COLO668 (cell line): ENCODE measurements at regions not wholly inside any gene's neighbourhood (a gene's known extent, or its start where the extent isn't known, plus 50 kb on each side); places are given as distances from the start of the nearest gene placed in this dataset.
"Not testable (repeated sequence)": the region's sequence is repeated elsewhere in the genome, so short reads cannot be mapped to it uniquely, and the experiment has no call there.

ENCODE experiments used
- DNase-seq: peaks from one replicate; lab custom pipeline; 2025; ENCODE audit not compliant: unreplicated experiment; lab: John Stamatoyannopoulos, UW

DNA sequence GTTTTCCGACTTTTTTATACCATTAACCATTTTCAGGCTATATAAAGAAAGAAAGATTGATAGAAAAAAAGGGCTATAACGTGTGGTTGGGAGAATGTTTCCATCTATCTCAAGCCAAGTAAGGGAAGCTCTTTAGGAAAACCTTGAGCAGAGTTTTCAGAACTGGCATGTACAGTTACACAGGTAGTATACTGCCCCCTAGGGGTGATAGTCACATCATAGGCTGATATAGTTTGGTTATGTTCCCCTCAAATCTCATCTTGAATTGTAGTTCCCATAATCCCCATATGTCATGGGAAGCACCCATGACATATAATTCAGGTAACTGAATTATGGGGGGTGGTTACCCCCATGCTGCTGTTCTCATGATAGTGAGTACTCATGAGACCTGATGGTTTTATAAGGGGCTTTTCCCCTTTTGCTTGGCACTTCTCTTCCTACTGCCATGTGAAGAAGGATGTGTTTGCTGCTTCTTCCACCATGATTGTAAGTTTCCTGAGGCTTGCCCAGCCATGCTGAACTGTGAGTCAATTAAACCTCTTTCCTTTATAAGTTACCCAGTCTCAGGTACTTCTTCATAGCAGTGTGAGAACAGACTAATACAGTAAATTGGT is 186.8 kb downstream of the TMA16 start:
- peak; percentile 6 for DNase-seq

DNA sequence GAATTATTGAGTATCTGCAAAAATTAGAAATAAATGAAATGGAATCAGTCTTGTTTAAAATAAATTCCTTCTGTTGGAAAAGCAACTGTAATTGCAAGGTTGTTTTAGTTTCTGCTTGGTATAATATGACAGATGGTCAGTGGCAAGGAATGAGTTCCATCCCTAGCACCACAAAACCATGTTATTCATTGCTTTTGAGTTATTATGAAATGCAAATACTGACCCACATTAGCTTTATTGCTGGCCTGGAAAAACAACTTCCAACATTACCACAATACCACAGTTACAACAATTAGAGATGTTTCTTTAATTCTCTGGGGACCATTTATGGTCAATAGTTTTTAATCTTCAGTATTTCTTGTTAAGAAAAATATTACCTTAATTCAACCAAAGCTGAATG is 194.4 kb downstream of the TMA16 start:
- DNase-seq, result no peak

DNA sequence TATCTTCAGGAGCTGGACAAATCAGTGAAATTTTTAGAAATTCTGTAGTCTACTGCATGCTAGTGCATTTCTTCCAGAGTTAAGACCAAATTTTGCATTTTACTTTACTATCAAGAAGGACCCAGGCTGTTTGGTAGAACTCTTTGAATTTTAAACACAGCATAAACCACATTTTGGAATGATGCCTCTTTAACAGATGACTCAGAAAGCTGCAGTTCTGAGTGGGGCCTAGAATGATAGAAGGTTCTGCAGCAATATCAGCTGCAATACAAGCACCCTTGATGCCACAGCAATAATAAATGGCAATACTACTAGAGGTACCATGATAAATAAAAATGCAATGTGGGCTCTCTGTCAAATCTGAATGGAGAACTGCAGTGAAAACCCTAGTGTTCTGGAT is 198.7 kb downstream of the TMA16 start:
- no peak for DNase-seq

DNA sequence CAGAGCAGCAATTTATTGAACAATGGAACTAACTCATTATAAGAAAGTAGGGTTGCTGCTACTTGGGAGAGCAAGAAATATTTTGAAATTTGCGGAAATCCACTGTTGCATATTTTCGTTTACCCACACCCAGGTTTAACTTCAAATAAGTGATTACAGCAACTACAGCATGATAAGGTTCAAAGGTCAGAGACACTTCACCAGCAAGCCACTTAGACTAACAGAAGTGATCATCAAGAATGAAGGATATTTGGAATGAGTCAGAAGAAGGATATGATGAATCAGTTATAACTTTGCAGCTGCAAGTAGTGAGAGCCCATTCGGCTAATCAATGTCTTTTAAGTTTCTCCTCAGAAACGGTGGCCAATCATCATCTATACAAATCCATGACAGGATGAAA is 199.3 kb downstream of the TMA16 start:
- DNase-seq, result no peak

DNA sequence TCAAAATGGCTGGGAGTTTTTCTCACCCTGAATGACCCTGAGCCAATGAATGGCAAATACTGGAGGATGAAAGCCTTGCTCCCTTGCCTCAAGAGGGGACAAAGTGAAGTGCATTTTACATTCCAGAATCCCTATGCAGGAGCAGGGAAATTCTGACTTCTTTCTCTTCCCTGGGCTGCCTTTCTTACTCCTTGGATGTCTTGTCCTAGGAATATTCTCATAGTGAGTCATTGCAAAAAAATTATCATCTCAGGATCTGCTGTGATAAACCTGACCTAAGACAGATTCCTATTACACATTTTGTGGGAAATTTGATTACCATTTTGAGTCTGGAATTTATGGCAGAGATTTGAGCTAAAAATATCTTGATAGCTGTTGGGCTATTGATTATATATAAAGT is 199.9 kb downstream of the TMA16 start:
- DNase-seq, result no peak

DNA sequence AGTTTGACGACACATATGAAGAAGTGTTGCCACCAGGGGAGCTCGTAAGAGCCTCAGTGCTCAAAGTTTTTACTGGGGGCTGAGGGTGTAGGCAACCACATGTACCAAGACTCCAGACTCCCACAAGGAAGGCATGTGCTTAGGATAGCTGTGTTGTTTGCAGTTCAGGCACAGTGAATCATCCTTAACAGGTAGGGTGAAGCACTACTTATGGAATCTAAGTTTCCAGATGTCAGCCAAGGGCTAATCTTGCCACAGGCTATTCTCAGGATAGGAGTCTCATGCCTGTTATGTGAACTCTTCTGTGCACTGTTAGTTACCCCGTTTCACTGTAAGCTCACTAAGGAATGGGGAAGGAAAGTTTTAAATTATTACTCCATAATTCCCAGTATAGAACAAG is 202.6 kb downstream of the TMA16 start:
- no peak for DNase-seq

DNA sequence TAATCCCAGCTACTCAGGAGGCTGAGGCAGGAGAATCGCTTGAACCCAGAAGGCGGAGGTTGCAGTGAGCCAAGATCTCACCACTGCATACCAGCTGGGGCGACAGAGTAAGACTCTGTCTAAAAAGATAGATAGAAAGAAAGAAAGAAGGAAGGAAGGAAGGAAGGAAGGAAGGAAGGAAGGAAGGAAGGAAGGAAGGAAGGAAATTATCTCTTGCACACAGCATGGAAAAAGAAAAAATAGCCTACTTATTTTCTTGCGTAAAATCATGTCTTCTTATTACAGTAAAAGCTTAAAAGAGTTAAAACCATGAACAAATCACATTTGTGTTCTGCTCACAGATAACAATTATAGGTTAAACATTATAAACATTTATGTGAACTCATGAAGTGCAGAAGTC is 205.9 kb downstream of the TMA16 start:
- DNase-seq, result not testable (repeated sequence)

DNA sequence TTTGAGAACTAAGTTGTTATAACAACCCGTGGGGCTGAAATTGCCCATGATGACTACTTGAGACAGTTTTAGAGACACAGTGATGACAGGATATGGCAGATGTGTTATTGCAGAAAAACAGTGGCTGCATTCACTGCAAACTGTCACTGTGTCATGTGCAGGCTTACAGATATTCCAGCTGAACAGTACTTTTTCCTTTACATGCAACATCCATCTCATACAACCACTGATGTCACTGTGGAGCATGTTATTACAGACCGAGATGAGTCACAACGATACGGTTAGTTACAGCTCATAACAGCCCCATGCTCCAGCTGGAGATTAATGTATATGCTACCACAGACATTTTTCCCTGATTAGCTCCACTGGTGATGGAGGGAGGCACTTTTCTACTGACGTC is 207.4 kb downstream of the TMA16 start:
- DNase-seq, result no peak

DNA sequence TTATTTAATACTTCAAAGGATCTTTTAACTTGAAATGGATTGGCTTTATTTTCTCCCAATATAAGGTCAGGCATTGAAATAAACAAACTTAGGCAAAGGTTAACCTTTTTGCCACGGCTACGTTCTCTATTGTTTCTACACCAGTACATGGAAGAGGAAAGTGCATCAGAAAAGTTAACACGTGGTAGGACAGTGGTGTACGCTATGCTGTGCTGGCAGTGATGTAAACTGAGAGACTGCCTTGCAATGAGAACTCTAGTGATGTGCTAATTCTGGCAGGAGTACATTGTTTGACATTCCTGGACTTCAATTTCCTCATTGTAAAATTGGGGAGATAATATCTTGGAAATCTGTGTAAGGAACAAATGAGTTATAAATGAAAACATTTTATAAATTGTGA is 208.2 kb downstream of the TMA16 start:
- no peak for DNase-seq

DNA sequence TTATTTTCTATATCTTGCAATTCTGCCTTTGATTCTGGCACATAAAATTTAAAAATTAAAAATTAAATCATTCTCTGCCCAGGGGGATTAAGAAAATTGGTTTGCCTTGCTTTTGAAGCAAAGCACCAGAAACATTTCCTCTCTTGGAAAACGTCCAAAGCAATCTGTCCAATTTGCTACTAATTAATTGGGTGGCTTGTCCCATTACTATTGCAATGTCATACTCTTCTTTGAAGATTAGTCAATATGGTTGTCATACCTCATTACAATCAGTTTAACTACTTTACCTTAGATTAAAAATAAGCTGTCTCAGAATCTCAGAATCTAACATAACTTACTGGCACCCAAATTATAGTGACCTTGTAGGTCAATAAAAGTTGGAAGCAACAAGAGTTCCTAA is 208.8 kb downstream of the TMA16 start:
- DNase-seq, result no peak

DNA sequence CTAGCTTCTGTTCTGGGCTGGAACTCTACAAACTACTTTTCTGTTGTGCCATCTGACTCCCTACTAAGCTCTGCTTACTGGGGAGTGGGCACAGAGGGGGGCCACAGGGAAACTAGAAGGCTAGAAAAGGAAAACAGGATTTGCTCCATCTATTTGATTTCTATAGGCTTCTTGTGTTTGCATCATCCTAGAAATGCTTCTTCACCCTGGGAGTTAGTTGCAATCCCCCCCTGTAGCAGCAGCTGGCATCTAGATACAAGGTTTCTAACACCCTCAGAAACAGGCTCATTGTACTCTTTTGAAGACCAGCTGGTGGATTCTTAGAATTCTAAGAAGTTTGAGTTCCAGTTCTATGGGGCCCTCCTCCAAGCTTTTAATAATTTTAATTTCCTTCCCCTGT is 213.4 kb downstream of the TMA16 start:
- DNase-seq, result no peak

DNA sequence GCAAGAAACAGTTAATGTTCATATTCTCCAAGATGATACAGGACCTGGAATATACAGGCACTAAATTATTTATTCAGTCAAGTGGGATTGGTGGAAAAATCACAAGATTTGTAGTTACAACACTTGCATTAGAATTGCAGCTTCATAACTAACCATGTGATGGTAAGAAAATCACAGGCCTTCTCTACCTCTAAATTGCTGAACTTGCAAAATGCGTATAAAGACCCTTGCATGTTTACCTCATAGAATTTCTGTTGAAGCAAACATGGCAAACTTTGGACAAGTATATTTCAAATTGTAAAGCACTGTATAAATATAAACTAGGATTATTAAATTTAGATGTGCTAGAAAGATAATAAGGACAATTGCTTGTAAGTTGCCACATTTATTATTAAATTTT is 215.1 kb downstream of the TMA16 start:
- no peak for DNase-seq

DNA sequence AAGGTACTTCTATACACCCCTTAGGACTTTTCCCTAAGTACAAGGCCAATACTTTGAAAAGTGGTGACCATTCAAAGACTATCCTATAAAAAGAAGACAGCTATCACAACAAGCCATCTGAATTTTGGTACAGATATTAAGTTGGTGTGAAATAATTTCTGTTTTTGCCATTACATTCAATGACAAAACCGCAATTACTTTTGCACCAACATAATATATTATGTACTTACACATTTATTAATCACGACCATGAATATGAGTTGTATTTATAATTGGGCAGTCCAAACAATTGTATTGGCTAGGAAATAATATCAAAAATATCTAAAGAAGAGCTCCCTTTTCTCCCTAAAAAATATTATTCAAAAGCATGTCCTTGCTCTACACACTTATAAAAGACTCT is 215.7 kb downstream of the TMA16 start:
- DNase-seq, result no peak

DNA sequence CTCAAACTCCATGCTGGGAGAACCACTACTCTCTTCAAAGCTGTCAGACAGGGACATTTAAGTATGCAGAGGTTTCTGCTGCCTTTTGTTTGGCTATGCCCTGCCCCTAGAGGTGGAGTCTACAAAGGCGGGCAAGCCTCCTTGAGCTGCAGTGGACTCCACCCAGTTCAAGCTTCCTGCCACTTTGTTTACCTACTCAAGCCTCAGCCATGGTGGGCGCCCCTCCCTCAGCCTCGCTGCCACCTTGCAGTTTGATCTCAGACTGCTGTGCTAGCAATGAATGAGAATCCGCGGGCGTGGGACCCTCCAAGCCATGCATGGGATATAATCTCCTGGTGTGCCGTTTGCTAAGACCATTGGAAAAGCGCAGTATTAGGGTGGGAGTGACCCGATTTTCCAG is 230.0 kb downstream of the TMA16 start:
- DNase-seq, result not testable (repeated sequence)

DNA sequence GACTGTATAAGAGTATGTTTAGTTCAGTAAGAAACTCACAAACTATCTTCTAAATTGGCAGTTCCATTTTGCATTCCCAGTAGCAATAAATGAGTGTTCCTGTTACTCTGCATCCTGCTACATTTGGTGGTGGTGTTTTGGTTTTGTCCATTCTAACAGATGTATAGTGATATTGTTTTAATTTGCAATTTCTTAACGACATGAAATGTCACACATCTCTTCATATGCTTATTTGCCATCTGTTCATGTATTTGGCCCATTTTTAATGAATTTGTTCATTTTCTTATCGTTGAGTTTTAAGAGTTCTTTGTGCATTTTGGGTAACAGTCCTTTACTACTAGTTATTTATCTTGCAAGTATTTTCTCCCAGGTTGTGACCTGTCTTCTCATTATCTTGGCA is 232.2 kb downstream of the TMA16 start:
- no peak for DNase-seq

DNA sequence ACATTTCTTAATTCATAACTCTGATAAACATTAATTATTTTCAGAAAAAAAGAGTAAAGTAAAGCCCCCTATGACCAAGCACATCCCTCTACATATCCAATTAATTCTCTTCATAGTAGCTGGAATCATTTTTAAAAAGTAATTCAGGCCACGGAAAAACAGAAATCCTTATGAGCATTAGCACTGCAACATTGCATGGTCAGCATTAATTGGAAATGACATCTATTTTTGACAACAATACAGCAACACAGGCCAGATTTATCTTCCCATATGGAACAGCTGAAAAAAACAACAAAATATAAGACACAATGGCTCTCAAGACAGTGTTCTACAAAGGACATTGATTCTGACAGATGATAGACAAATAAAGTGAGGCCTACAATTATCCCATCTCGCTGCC is 236.6 kb downstream of the TMA16 start:
- DNase-seq, result no peak

DNA sequence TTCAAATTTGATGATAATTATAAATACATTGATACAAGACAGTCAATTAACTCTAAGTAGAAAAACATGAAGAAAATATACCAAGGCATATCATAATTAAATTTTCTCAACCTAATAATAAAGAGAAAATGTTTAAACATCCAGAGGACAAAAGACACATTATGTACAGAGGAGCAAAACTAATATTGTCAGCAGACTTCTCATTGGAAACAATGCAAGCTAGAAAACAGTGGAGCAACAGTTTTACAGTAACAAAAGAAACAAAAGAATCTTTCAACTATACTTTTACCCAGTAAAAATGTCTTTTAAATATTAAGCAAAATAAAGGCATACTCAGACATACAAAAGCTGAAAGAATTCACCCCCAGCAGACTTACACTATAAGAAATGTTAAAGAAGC is 238.0 kb downstream of the TMA16 start:
- no peak for DNase-seq

DNA sequence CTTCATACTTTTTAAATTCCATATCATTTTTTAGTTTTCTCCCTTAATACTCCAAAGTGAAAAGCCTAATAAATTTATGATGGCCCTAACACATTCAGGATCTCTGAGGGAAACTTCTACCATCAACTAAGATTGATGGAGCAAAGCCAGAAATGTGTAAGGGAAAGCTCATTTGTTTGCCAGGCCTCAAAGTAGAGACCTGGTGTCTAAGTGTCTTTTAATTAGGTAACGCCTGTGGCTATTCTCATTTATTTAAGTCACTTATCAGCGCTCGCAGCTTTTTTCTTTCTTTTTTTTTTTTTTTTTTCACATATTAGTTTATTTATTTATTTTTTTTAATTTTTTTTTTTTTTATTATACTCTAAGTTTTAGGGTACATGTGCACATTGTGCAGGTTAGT is 242.4 kb downstream of the TMA16 start:
- DNase-seq, result no peak

DNA sequence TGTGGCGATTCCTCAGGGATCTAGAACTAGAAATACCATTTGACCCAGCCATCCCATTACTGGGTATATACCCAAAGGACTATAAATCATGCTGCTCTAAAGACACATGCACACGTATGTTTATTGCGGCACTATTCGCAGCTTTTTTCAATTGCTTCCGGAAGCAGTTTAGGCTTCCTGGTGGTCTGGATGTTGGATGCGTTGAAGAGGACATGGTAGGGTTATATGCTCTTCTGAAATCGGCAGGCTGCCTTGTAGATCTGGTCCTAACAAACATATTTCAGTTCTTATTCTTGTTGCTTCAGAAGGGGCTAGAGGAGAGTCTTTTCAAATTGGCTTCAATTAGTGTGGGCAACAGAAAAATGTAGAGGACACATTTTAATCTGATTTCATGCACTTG is 243.4 kb downstream of the TMA16 start:
- not testable (repeated sequence) for DNase-seq

DNA sequence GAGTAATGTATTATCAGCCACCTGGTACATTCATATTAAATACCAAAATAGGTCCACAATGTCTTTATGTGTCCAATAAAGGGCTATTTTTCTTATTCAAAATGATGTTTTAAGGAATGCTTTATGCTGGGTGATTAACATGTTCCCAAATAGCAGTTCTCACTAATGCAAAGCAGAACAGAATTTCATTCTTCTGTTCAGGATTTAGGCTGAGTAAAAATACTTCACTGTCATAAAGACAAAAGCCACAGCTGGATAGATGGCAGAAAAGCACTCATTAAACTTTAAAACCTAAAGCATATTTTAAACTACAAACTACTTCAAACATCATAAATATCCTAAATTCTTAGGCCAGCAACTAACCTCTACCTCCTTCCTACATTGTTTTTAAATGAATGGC is 244.0 kb downstream of the TMA16 start:
- no peak for DNase-seq

DNA sequence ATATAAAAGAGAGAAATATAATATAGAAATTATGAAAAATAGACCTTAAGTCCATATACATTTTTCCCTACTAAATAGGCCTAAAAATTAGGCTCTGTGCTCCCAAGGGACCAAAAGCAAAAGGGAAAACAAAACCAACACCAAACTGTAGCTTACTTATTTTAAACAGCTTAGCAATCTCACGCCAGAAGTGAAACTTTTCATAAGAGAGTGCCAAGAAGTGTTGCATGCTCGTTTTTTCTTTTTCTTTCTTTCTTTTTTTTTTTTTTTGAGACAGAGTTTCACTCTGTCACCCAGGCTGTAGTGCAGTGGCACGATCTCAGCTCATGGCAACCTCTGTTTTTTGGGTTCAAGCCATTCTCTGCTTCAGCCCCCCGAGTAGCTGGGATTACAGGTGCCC is 250.4 kb downstream of the TMA16 start:
- no peak for DNase-seq

DNA sequence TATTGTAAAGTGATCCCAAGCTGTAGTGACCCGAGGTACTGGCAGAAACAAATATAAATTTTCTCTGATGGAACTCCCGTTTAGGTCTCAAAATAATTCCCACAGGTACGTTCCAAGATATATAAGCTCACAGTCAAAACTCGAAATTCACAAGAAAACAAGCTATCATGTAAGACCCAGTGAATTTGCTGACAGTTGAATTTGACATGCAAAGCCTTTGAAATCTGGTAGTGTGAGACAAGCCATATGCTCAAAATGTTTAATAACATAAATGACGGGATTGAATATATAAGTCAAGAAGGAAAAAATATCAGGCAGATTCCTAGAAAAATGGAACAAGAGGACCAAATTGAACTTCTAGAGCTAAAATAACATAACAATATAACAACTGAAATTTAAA is 252.8 kb downstream of the TMA16 start:
- DNase-seq, result no peak

DNA sequence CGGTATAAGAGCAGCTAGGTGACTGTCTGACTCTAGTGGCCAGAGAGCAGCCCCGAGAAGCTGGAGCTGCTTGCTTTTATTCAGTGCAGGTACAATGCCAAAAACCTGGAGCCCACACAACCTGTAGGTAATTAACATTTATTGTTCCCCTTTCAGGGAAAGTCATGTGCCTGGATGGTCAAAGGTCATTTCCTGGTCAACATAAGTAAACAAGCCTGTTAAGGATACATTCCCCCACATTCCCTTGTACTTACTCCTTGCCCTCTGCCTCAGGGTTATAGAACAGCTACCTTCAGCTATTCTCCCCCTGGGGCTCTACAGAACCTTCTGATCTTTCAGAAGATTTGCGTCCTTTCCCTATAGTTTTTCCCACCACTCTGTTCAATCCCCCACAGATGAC is 253.4 kb downstream of the TMA16 start:
- peak; percentile 23 for DNase-seq

DNA sequence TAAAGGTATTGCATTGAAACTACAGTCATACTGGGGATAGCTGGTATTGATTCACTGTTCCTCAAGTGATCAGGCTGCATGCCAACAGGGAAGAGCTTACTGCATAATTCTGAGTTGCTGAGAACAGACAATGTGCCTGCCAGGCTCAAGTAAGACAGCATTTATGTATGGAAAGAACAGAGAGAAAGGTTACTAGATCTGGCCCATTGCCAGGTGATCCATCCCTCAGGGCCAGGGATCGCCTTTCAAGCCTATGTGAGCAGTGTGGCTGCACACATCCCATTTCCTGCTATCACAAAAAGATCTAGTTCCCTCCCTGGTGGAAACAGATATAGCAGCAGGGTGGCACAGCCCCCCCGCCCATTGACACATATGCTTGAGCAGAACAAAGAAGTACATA is 254.0 kb downstream of the TMA16 start:
- peak; percentile 94 for DNase-seq
